BLaER1 (cell line): ENCODE measurements at regions not wholly inside any gene's neighbourhood (a gene's known extent, or its start where the extent isn't known, plus 50 kb on each side); places are given as distances from the start of the nearest gene placed in this dataset.
"Not testable (repeated sequence)": the region's sequence is repeated elsewhere in the genome, so short reads cannot be mapped to it uniquely, and the experiment has no call there.

Experiments
- H3K27ac ChIP-seq: shearing (Covaris generic); formaldehyde crosslinking; 2 replicates; pipeline ENCODE4 v1.8.1; 2022
- H3K27me3 ChIP-seq: shearing (Covaris generic); formaldehyde crosslinking; 2 replicates; pipeline ENCODE4 v1.8.1; 2022
- H3K36me3 ChIP-seq: shearing (Covaris generic); formaldehyde crosslinking; 2 replicates; pipeline ENCODE4 v1.8.1; 2022
- H3K4me1 ChIP-seq: shearing (Covaris generic); formaldehyde crosslinking; 2 replicates; pipeline ENCODE4 v1.8.1; 2022
- H3K4me2 ChIP-seq: shearing (Covaris generic); formaldehyde crosslinking; 2 replicates; pipeline ENCODE4 v1.8.1; 2022
- H3K4me3 ChIP-seq: shearing (Covaris generic); formaldehyde crosslinking; 2 replicates; pipeline ENCODE4 v1.8.1; 2022
- H3K9ac ChIP-seq: shearing (Covaris generic); formaldehyde crosslinking; 2 replicates; pipeline ENCODE4 v1.8.1; 2022
- H3K9me3 ChIP-seq: shearing (Covaris generic); formaldehyde crosslinking; 2 replicates; pipeline ENCODE4 v1.8.1; 2022
- H4K20me1 ChIP-seq: shearing (Covaris generic); formaldehyde crosslinking; 2 replicates; pipeline ENCODE4 v1.8.1; 2022
- Cebpa-rat ChIP-seq: shearing (Covaris generic); IDR thresholded peaks from 2 replicates; pipeline ENCODE4 v1.8.1; 2022

- Histone ChIP-seq H4K20me1 (no peaks in the 10 kb centered on the region), H3K4me3 (no peak overlapping the region), H3K27me3 (no peaks in the 10 kb centered on the region), H3K9ac (no peak overlapping the region), H3K4me2 (no peak overlapping the region), H3K4me1 (no peaks in the 10 kb centered on the region), H3K36me3 (no peaks in the 10 kb centered on the region), H3K9me3 (no peaks in the 10 kb centered on the region), H3K27ac (no peak overlapping the region)
- TF ChIP-seq Cebpa-rat = no peak
Observed at GRCh38 chr3:161644891-161645635, 148.5 kb downstream of the OTOL1 start.

GRCh38 chr3:161647936-161648470 is 151.4 kb downstream of the OTOL1 start:
- H3K9ac ChIP-seq = no peak overlapping the region

GRCh38 chr3:161649900-161650484 is 153.4 kb downstream of the OTOL1 start:
- no peak overlapping the region for H3K9ac ChIP-seq
- no peaks in the 10 kb centered on the region for H4K20me1 ChIP-seq
- no peaks in the 10 kb centered on the region for H3K27me3 ChIP-seq
- no peak for TF ChIP-seq Cebpa-rat
- H3K4me2 ChIP-seq = no peak overlapping the region
- no peak overlapping the region for H3K4me3 ChIP-seq
- no peaks in the 10 kb centered on the region for H3K4me1 ChIP-seq
- H3K36me3 ChIP-seq = no peaks in the 10 kb centered on the region
- no peaks in the 10 kb centered on the region for H3K9me3 ChIP-seq
- no peak overlapping the region for H3K27ac ChIP-seq

More at GRCh38 chr3:161647936-161648470, 151.4 kb downstream of the OTOL1 start:
- Histone ChIP-seq H3K4me2 (no peak overlapping the region), H3K36me3 (no peaks in the 10 kb centered on the region), H3K27ac (no peak overlapping the region), H3K4me3 (no peak overlapping the region), H3K27me3 (no peaks in the 10 kb centered on the region), H3K9me3 (no peaks in the 10 kb centered on the region), H4K20me1 (no peaks in the 10 kb centered on the region), H3K4me1 (no peaks in the 10 kb centered on the region)
- no peak for TF ChIP-seq Cebpa-rat

GRCh38 chr3:161657786-161658185 is 161.2 kb downstream of the OTOL1 start:
- TF ChIP-seq Cebpa-rat = no peak
- Histone ChIP-seq H3K9ac (no peak overlapping the region), H3K36me3 (no peaks in the 10 kb centered on the region), H3K4me1 (peaks cover 8% of the 10 kb centered on the region), H3K27me3 (no peaks in the 10 kb centered on the region), H3K4me2 (no peak overlapping the region), H4K20me1 (no peaks in the 10 kb centered on the region), H3K27ac (no peak overlapping the region), H3K9me3 (no peaks in the 10 kb centered on the region), H3K4me3 (no peak overlapping the region)

- peaks cover 11% of the 10 kb centered on the region for H3K4me1 ChIP-seq
- H3K27me3 ChIP-seq = no peaks in the 10 kb centered on the region
- no peak for TF ChIP-seq Cebpa-rat
- H3K9ac ChIP-seq = no peak overlapping the region
- H4K20me1 ChIP-seq = no peaks in the 10 kb centered on the region
- no peak overlapping the region for H3K4me2 ChIP-seq
- no peak overlapping the region for H3K4me3 ChIP-seq
- no peak overlapping the region for H3K27ac ChIP-seq
- H3K36me3 ChIP-seq = no peaks in the 10 kb centered on the region
- peaks cover 13% of the 10 kb centered on the region for H3K9me3 ChIP-seq
Observed at GRCh38 chr3:161671141-161671540, 174.5 kb downstream of the OTOL1 start.

GRCh38 chr3:161672478-161672877 is 175.9 kb downstream of the OTOL1 start:
- H3K27ac ChIP-seq = no peak overlapping the region
- H3K9ac ChIP-seq = no peak overlapping the region
- no peak for TF ChIP-seq Cebpa-rat
- no peaks in the 10 kb centered on the region for H3K27me3 ChIP-seq
- no peak overlapping the region for H3K4me2 ChIP-seq
- no peak overlapping the region for H3K4me3 ChIP-seq
- H3K9me3 ChIP-seq = peaks cover 13% of the 10 kb centered on the region
- no peaks in the 10 kb centered on the region for H4K20me1 ChIP-seq
- H3K36me3 ChIP-seq = no peaks in the 10 kb centered on the region
- H3K4me1 ChIP-seq = peaks cover 11% of the 10 kb centered on the region

- Histone ChIP-seq H3K9ac (no peak overlapping the region), H3K36me3 (no peaks in the 10 kb centered on the region), H3K4me1 (peaks cover 11% of the 10 kb centered on the region), H4K20me1 (no peaks in the 10 kb centered on the region), H3K4me3 (no peak overlapping the region), H3K4me2 (no peak overlapping the region), H3K27me3 (no peaks in the 10 kb centered on the region), H3K27ac (no peak overlapping the region), H3K9me3 (peaks cover 13% of the 10 kb centered on the region)
- TF ChIP-seq Cebpa-rat = no peak
Observed at GRCh38 chr3:161673866-161674265, 177.3 kb downstream of the OTOL1 start.

GRCh38 chr3:161674402-161674801 is 177.8 kb downstream of the OTOL1 start:
- Histone ChIP-seq H3K36me3 (no peaks in the 10 kb centered on the region), H3K4me3 (no peak overlapping the region), H3K4me2 (no peak overlapping the region), H3K9me3 (peaks cover 7% of the 10 kb centered on the region), H4K20me1 (no peaks in the 10 kb centered on the region), H3K27me3 (no peaks in the 10 kb centered on the region), H3K9ac (no peak overlapping the region), H3K4me1 (peaks cover 11% of the 10 kb centered on the region), H3K27ac (no peak overlapping the region)
- no peak for TF ChIP-seq Cebpa-rat

GRCh38 chr3:161681831-161682230 is 185.2 kb downstream of the OTOL1 start:
- not testable (repeated sequence) for H3K4me3 ChIP-seq, H3K4me2 ChIP-seq, H3K36me3 ChIP-seq, H3K27me3 ChIP-seq, H3K9ac ChIP-seq, H3K27ac ChIP-seq, H3K9me3 ChIP-seq, H3K4me1 ChIP-seq, H4K20me1 ChIP-seq

GRCh38 chr3:161682715-161683114 is 186.1 kb downstream of the OTOL1 start:
- no peak overlapping the region for H3K9ac ChIP-seq
- no peaks in the 10 kb centered on the region for H3K36me3 ChIP-seq
- H3K27ac ChIP-seq = no peak overlapping the region
- no peaks in the 10 kb centered on the region for H3K4me1 ChIP-seq
- H4K20me1 ChIP-seq = no peaks in the 10 kb centered on the region
- no peaks in the 10 kb centered on the region for H3K27me3 ChIP-seq
- H3K9me3 ChIP-seq = no peaks in the 10 kb centered on the region
- no peak overlapping the region for H3K4me3 ChIP-seq
- H3K4me2 ChIP-seq = no peak overlapping the region
- no peak for TF ChIP-seq Cebpa-rat
